SK-N-SH (cell line): ENCODE measurements at regions not wholly inside any gene's neighbourhood (a gene's known extent, or its start where the extent isn't known, plus 50 kb on each side); places are given as distances from the start of the nearest gene placed in this dataset.

Experiments
- CTCF ChIA-PET: fragments of 300-600, 350-600 bp; formaldehyde crosslinking; extraction: SDS; loops from one replicate; lab custom pipeline; 2021; lab: Yijun Ruan, JAX
- POLR2A ChIA-PET: fragments of 350-600 bp; sonication (Branson Sonifier 250); formaldehyde crosslinking; extraction: SDS; loops from one replicate; lab custom pipeline; 2020; ENCODE audit warnings: antibody characterized with exemption, inconsistent platforms; lab: Yijun Ruan, JAX
- DNase-seq: peaks from one replicate; pipeline ENCODE4 v3.0.0; 2012
- H2AFZ ChIP-seq: fragments of 200-600 bp; sonication (generic); 2 replicates; pipeline ENCODE4 v1.8.1; 2016; ENCODE audit warnings: antibody characterized with exemption, mild to moderate bottlenecking, low read depth
- H3F3A ChIP-seq: fragments of 200-600 bp; sonication (generic); replicated peaks from 2 replicates; pipeline ENCODE3; 2016; ENCODE audit warnings: antibody characterized with exemption, mild to moderate bottlenecking; ENCODE audit not compliant: insufficient read depth
- H3K27ac ChIP-seq, 2 experiments: fragments of 200-500 bp in 1 of 2; fragments of 200-600 bp in 1 of 2; sonication (Bioruptor generic) in 1 of 2; sonication (generic), shearing (Covaris generic) in 1 of 2; 2 replicates each; pipeline versions ENCODE4 v1.5.1 to v1.6.1; 2014 to 2016; ENCODE audit warnings: low read depth in 2 of 2, inconsistent platforms in 1 of 2, low read length in 1 of 2, mild to moderate bottlenecking in 1 of 2, mixed read lengths in 1 of 2
- H3K27me3 ChIP-seq: fragments of 200-600 bp; sonication (generic), shearing (Covaris generic); 2 replicates; pipeline ENCODE4 v1.6.1; 2016; ENCODE audit warnings: mixed run types; ENCODE audit not compliant: insufficient read depth
- H3K36me3 ChIP-seq, 2 experiments: fragments of 200-500 bp in 1 of 2; fragments of 200-600 bp in 1 of 2; sonication (Bioruptor generic) in 1 of 2; sonication (generic) in 1 of 2; replicated peaks in 1 of 2; 2 replicates each; pipeline versions ENCODE3 to v1.5.1; 2014 to 2016; ENCODE audit warnings: low read length in 1 of 2, mild to moderate bottlenecking in 1 of 2; ENCODE audit not compliant: insufficient read depth in 2 of 2, control insufficient read depth in 1 of 2
- H3K4me1 ChIP-seq, 2 experiments: fragments of 200-500 bp in 1 of 2; fragments of 200-600 bp in 1 of 2; sonication (Bioruptor generic) in 1 of 2; sonication (generic), shearing (Covaris generic) in 1 of 2; 2 replicates each; pipeline versions ENCODE4 v1.5.1 to v1.6.1; 2014 to 2016; ENCODE audit warnings: low read depth in 1 of 2, low read length in 1 of 2, mixed run types in 1 of 2; ENCODE audit not compliant: insufficient read depth in 2 of 2, control insufficient read depth in 1 of 2
- H3K4me2 ChIP-seq: fragments of 200-600 bp; sonication (generic), shearing (Covaris generic); 2 replicates; pipeline ENCODE4 v1.6.1; 2017; ENCODE audit warnings: mixed run types
- H3K4me3 ChIP-seq, 2 experiments: fragments of 200-500 bp in 1 of 2; fragments of 200-600 bp in 1 of 2; sonication (Bioruptor generic) in 1 of 2; sonication (generic), shearing (Covaris generic) in 1 of 2; 2 replicates each; pipeline versions ENCODE4 v1.5.1 to v1.8.1; 2014 to 2016; ENCODE audit warnings: low read depth in 2 of 2, inconsistent platforms in 1 of 2, low read length in 1 of 2, mild to moderate bottlenecking in 1 of 2, mixed read lengths in 1 of 2, moderate library complexity in 1 of 2
- H3K79me2 ChIP-seq: fragments of 200-600 bp; sonication (generic); 2 replicates; pipeline ENCODE4 v1.8.1; 2017; ENCODE audit warnings: mild to moderate bottlenecking; ENCODE audit not compliant: insufficient read depth
- H3K9ac ChIP-seq: fragments of 200-600 bp; sonication (generic); 2 replicates; pipeline ENCODE4 v1.6.1; 2017; ENCODE audit warnings: mixed run types
- H3K9me2 ChIP-seq: fragments of 200-600 bp; sonication (generic); 2 replicates; pipeline ENCODE4 v1.6.1; 2017; ENCODE audit warnings: mixed run types
- H3K9me3 ChIP-seq: fragments of 200-600 bp; sonication (generic); 2 replicates; pipeline ENCODE4 v1.6.1; 2017; ENCODE audit warnings: mixed run types, mild to moderate bottlenecking, moderate library complexity
- H4K20me1 ChIP-seq: fragments of 200-600 bp; sonication (generic); 2 replicates; pipeline ENCODE4 v1.6.1; 2017; ENCODE audit warnings: mild to moderate bottlenecking, mixed run types; ENCODE audit not compliant: insufficient read depth
- CHD2 ChIP-seq: fragments of 150-350 bp; IDR thresholded peaks from 2 replicates; pipeline ENCODE4 v1.6.1; 2018; ENCODE audit warnings: low read length; ENCODE audit not compliant: partially characterized antibody
- CTCF ChIP-seq: fragments of 200-600 bp; sonication (generic); IDR thresholded peaks from 2 replicates; pipeline ENCODE4 v1.6.1; 2017; ENCODE audit warnings: antibody characterized with exemption, mild to moderate bottlenecking, moderate library complexity
- EZH2phosphoT487 ChIP-seq: fragments of 200-600 bp; sonication (generic); IDR thresholded peaks from 2 replicates; pipeline ENCODE4 v1.6.1; 2017; ENCODE audit warnings: low read depth, mixed run types, mild to moderate bottlenecking, antibody characterized with exemption, moderate library complexity, borderline replicate concordance
- FOXJ3 ChIP-seq: sonication (generic); formaldehyde crosslinking; IDR thresholded peaks from 2 replicates; pipeline ENCODE4 v1.5.1; 2020; ENCODE audit warnings: mild to moderate bottlenecking, missing genetic modification reagents
- FOXM1 ChIP-seq: IDR thresholded peaks from 2 replicates; pipeline ENCODE4 v1.4.0; 2012; ENCODE audit warnings: low read depth, mild to moderate bottlenecking
- GABPA ChIP-seq: IDR thresholded peaks from 2 replicates; pipeline ENCODE4 v1.4.0; 2012; ENCODE audit warnings: low read depth, mild to moderate bottlenecking
- JUND ChIP-seq: IDR thresholded peaks from 2 replicates; pipeline ENCODE4 v1.4.0; 2012
- MXI1 ChIP-seq: IDR thresholded peaks from 2 replicates; pipeline ENCODE4 v1.6.1; 2012; ENCODE audit warnings: mild to moderate bottlenecking, low read depth, low read length, improper control_type of control experiment
- NRF1 ChIP-seq: IDR thresholded peaks from 2 replicates; pipeline ENCODE4 v1.6.1; 2012; ENCODE audit warnings: low read depth, mild to moderate bottlenecking, low read length
- POLR2AphosphoS5 ChIP-seq: IDR thresholded peaks from 2 replicates; pipeline ENCODE4 v1.6.1; 2012; ENCODE audit warnings: low read depth, low read length
- RAD21 ChIP-seq: IDR thresholded peaks from 2 replicates; pipeline ENCODE4 v1.6.1; 2012; ENCODE audit warnings: mild to moderate bottlenecking, low read length
- RCOR1 ChIP-seq: fragments of 150-350 bp; IDR thresholded peaks from 2 replicates; pipeline ENCODE4 v1.6.1; 2017; ENCODE audit warnings: antibody characterized with exemption, low read length
- REST ChIP-seq: IDR thresholded peaks from 2 replicates; pipeline ENCODE4 v1.6.1; 2012; ENCODE audit warnings: mild to moderate bottlenecking, low read depth, low read length, moderate library complexity
- TCF12 ChIP-seq: IDR thresholded peaks from 2 replicates; pipeline ENCODE4 v1.4.0; 2012
- TEAD4 ChIP-seq: IDR thresholded peaks from 2 replicates; pipeline ENCODE4 v1.4.0; 2012; ENCODE audit warnings: mild to moderate bottlenecking, borderline replicate concordance; ENCODE audit not compliant: insufficient read depth
- USF1 ChIP-seq: IDR thresholded peaks from 2 replicates; pipeline ENCODE4 v1.4.0; 2012; ENCODE audit warnings: low read depth, borderline replicate concordance
- USF2 ChIP-seq: fragments of 150-350 bp; IDR thresholded peaks from 2 replicates; pipeline ENCODE4 v1.6.1; 2017; ENCODE audit warnings: antibody characterized with exemption, low read length, low read depth, borderline replicate concordance
- YY1 ChIP-seq: IDR thresholded peaks from 2 replicates; pipeline ENCODE4 v1.4.0; 2012; ENCODE audit warnings: low read depth, mild to moderate bottlenecking
- WGBS: methylation state at CpG from one replicate; pipeline ENCODE4 v1.1.6; 2017; ENCODE audit warnings: low lambda C conversion rate; 5-methylcytosine and 5-hydroxymethylcytosine counted together

- ChIA-PET POLR2A (no interaction called here), CTCF (no interaction called here)
- no peak overlapping the region for H3K9ac ChIP-seq
- no peak overlapping the region for H3K4me2 ChIP-seq
- H3K9me2 ChIP-seq = no peaks in the 10 kb centered on the region
- H2AFZ ChIP-seq = no peak overlapping the region
- H3K79me2 ChIP-seq = no peaks in the 10 kb centered on the region
- no peaks in the 10 kb centered on the region for H4K20me1 ChIP-seq
- no peaks in the 10 kb centered on the region for H3F3A ChIP-seq
- H3K4me1 ChIP-seq = no peaks in the 10 kb centered on the region; a peak in 1 of 4 replicates
- no peak overlapping the region for H3K27ac ChIP-seq
- no peaks in the 10 kb centered on the region for H3K36me3 ChIP-seq
- 5% methylated on average over 5 of the region's 5 CpGs for WGBS
- no peaks in the 10 kb centered on the region for H3K27me3 ChIP-seq
- TF ChIP-seq JUND (no peak), POLR2AphosphoS5 (no peak), FOXM1 (no peak), TCF12 (no peak), USF2 (no peak), RAD21 (no peak), NRF1 (no peak), FOXJ3 (CRISPR knock-in tag) (no peak), REST (no peak), CTCF (no peak)
- TF ChIP-seq, all 33 proteins: peak for 0
- Histone ChIP-seq H3K9me3 (no peaks in the 10 kb centered on the region), H3K4me3 (no peak overlapping the region)
- DNase-seq = no peak
These were observed 686.9 kb upstream of the MAP3K7 start for GRCh38 chr6:91273729-91274128.

- CTCF ChIA-PET = no interaction called here
- 54% methylated on average over 4 of the region's 6 CpGs for WGBS
- Histone ChIP-seq H3F3A (no peaks in the 10 kb centered on the region), H3K27ac (no peak overlapping the region), H2AFZ (no peak overlapping the region), H4K20me1 (no peaks in the 10 kb centered on the region), H3K9me3 (no peaks in the 10 kb centered on the region), H3K9me2 (no peaks in the 10 kb centered on the region), H3K4me3 (no peak overlapping the region), H3K27me3 (no peaks in the 10 kb centered on the region), H3K4me1 (no peaks in the 10 kb centered on the region; a peak in 1 of 4 replicates), H3K36me3 (no peaks in the 10 kb centered on the region), H3K79me2 (no peaks in the 10 kb centered on the region), H3K9ac (no peak overlapping the region), H3K4me2 (no peak overlapping the region)
- POLR2A ChIA-PET = no interaction called here
- DNase-seq = no peak
- no peak for TF ChIP-seq USF2
- TF ChIP-seq FOXM1 = no peak
- no peak for TF ChIP-seq EZH2phosphoT487
- no peak for TF ChIP-seq MXI1
- TF ChIP-seq RCOR1 = no peak
- no peak for TF ChIP-seq JUND
- no peak for TF ChIP-seq USF1
- no peak for TF ChIP-seq GABPA
- TF ChIP-seq CTCF = no peak
- no peak for TF ChIP-seq TEAD4
- TF ChIP-seq TCF12 = no peak
- no peak for TF ChIP-seq YY1
- TF ChIP-seq CHD2 = no peak
These were observed 684.9 kb upstream of the MAP3K7 start for GRCh38 chr6:91271807-91272206.
